PC-3 (cell line): ENCODE measurements at regions not wholly inside any gene's neighbourhood (a gene's known extent, or its start where the extent isn't known, plus 50 kb on each side); places are given as distances from the start of the nearest gene placed in this dataset.

Experiments
- EZH2 ChIP-seq: fragments of 300-600 bp; sonication (generic); IDR thresholded peaks from one replicate; pipeline ENCODE4 v1.6.1; 2017; ENCODE audit warnings: antibody characterized with exemption, mild to moderate bottlenecking, low read length; ENCODE audit not compliant: unreplicated experiment
- TF ChIP-seq, protein P1 (sequence below): fragments of 300-600 bp; sonication (generic); conservative IDR thresholded peaks from 2 replicates; pipeline ENCODE4 v1.5.1; 2017; ENCODE audit warnings: antibody characterized with exemption, low read depth, mild to moderate bottlenecking, low read length

DNA sequence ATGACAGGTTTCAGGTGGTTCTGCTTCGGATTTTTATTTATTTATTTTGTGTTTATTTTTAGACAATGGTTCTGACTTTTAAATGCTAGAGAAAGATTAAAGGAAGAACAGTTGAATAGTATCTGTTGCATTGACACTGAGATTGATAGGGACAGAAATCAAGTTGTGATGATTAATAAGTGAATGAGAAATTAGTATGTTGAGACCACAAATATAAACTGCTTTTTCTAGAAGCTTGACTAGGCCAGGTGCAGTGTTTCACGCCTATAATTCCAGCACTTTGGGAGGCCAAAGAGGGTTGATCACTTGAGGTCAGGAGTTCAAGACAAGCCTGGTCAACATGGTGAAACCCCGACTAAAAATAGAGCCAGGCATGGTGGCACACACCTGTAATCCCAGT is 65.1 kb upstream of the TNRC6B start:
- TF ChIP-seq, protein P1, sequence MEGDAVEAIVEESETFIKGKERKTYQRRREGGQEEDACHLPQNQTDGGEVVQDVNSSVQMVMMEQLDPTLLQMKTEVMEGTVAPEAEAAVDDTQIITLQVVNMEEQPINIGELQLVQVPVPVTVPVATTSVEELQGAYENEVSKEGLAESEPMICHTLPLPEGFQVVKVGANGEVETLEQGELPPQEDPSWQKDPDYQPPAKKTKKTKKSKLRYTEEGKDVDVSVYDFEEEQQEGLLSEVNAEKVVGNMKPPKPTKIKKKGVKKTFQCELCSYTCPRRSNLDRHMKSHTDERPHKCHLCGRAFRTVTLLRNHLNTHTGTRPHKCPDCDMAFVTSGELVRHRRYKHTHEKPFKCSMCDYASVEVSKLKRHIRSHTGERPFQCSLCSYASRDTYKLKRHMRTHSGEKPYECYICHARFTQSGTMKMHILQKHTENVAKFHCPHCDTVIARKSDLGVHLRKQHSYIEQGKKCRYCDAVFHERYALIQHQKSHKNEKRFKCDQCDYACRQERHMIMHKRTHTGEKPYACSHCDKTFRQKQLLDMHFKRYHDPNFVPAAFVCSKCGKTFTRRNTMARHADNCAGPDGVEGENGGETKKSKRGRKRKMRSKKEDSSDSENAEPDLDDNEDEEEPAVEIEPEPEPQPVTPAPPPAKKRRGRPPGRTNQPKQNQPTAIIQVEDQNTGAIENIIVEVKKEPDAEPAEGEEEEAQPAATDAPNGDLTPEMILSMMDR = no peak
- TF ChIP-seq EZH2 = no peak
